ENCODE measurements at regions not wholly inside any gene's neighbourhood (a gene's known extent, or its start where the extent isn't known, plus 50 kb on each side); places are given as distances from the start of the nearest gene placed in this dataset.

GRCh38 chr3:95725770-95726169 lies 1088.6 kb upstream of the EPHA6 start (continued):
- TF ChIP-seq CHD7 (IDR thresholded peaks at IDR 0.05; ENCODE audit: insufficient replicate concordance, low read length), result no peak

Data from H1 (cell line).